ENCODE measurements at regions not wholly inside any gene's neighbourhood (a gene's known extent, or its start where the extent isn't known, plus 50 kb on each side); places are given as distances from the start of the nearest gene placed in this dataset.

GRCh38 chr2:111643759-111644158, 240.2 kb downstream of the ANAPC1 start:
- no peak for DNase-seq (ENCODE audit: low spot score)

- no peak for DNase-seq (ENCODE audit: low spot score)
Observed at GRCh38 chr2:111647359-111647758, 236.6 kb downstream of the ANAPC1 start.

GRCh38 chr2:111652038-111652437, 232.0 kb downstream of the ANAPC1 start:
- no peak for DNase-seq (ENCODE audit: low spot score)

- DNase-seq (ENCODE audit: low spot score): no peak
Observed at GRCh38 chr2:111652681-111653080, 231.3 kb downstream of the ANAPC1 start.

GRCh38 chr2:111653103-111653624, 230.8 kb downstream of the ANAPC1 start:
- no peak for DNase-seq (ENCODE audit: low spot score)

- no peak for DNase-seq (ENCODE audit: low spot score)
Observed at GRCh38 chr2:111653913-111654312, 230.1 kb downstream of the ANAPC1 start.

- no peak for DNase-seq (ENCODE audit: low spot score)
Observed at GRCh38 chr2:111654829-111655228, 229.2 kb downstream of the ANAPC1 start.

- no peak for DNase-seq (ENCODE audit: low spot score)
Observed at GRCh38 chr2:111656436-111656835, 227.6 kb downstream of the ANAPC1 start.

GRCh38 chr2:111656894-111657293, 227.1 kb downstream of the ANAPC1 start:
- DNase-seq (ENCODE audit: low spot score): no peak

GRCh38 chr2:111657351-111657975, 226.5 kb downstream of the ANAPC1 start:
- no peak for DNase-seq (ENCODE audit: low spot score)

- DNase-seq (ENCODE audit: low spot score): peak; percentile 88
Observed at GRCh38 chr2:111659361-111660333, 224.3 kb downstream of the ANAPC1 start.

- DNase-seq (ENCODE audit: low spot score): no peak
Observed at GRCh38 chr2:111660811-111661210, 223.2 kb downstream of the ANAPC1 start.

- DNase-seq (ENCODE audit: low spot score): no peak
Observed at GRCh38 chr2:111661286-111661940, 222.6 kb downstream of the ANAPC1 start.

- DNase-seq (ENCODE audit: low spot score): no peak
Observed at GRCh38 chr2:111662039-111662770, 221.8 kb downstream of the ANAPC1 start.

GRCh38 chr2:111662771-111663470, 221.1 kb downstream of the ANAPC1 start:
- peak; percentile 39 for DNase-seq (ENCODE audit: low spot score)

- peak; percentile 5 for DNase-seq (ENCODE audit: low spot score)
Observed at GRCh38 chr2:111663471-111664274, 220.3 kb downstream of the ANAPC1 start.

- DNase-seq (ENCODE audit: low spot score): peak; percentile 8
Observed at GRCh38 chr2:111664275-111664850, 219.6 kb downstream of the ANAPC1 start.

GRCh38 chr2:111665011-111665410, 219.0 kb downstream of the ANAPC1 start:
- DNase-seq (ENCODE audit: low spot score): peak; percentile 18

- DNase-seq (ENCODE audit: low spot score): peak; percentile 24
Observed at GRCh38 chr2:111665551-111666116, 218.4 kb downstream of the ANAPC1 start.
